Stimulated activated CD8-positive, alpha-beta memory T cell treated with anti-CD3 and anti-CD28 coated beads, Interleukin-15, amount 100 ng/mL, for 24 hours (primary cell): ENCODE measurements at regions not wholly inside any gene's neighbourhood (a gene's known extent, or its start where the extent isn't known, plus 50 kb on each side); places are given as distances from the start of the nearest gene placed in this dataset.
"Not testable (repeated sequence)": the region's sequence is repeated elsewhere in the genome, so short reads cannot be mapped to it uniquely, and the experiment has no call there.

Experiments used
- DNase-seq: peaks from one replicate; pipeline ENCODE4 v3.0.0-alpha.2; 2020; ENCODE audit warnings: low read depth

GRCh38 chr2:36163520-36164254, 191.9 kb upstream of the CRIM1 start:
- no peak for DNase-seq

- not testable (repeated sequence) for DNase-seq
Measured at GRCh38 chr2:36157093-36157492, 198.5 kb upstream of the CRIM1 start.

DNA sequence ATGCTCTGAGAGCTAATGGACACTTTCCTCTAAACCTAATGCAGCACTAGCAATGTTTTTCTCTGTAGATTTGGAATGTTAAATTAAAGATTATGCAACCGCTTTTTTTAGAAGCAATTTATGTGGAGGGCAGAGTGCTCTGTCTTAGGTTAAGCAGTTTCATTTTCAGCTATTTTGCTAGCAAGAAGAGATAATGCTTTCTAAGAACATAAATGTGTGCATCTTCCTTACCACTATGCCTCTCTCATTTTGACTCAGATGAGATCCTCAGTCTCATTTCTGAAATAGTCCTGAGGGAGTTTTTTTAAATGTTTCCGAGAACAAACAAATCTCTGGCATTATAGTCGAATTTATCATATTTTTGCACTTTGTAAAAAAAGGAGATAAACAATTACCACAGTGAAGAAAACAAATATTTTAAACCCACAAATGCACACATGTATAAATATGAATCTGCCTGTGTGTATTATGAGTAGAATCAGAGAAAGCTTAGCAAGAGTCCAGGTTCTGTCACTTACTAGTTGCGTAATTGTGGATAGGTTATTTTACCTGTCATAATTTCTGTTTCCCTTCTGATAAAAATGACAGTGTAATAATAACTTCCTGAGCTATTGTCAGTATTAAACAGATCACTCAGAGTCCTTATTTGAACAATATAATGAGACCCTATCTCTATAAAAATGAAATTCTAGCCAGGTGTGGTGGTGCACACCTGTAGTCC, 207.7 kb upstream of the CRIM1 start:
- DNase-seq: no peak

- DNase-seq: no peak
Measured at GRCh38 chr2:36146765-36147164, 208.8 kb upstream of the CRIM1 start.

DNA sequence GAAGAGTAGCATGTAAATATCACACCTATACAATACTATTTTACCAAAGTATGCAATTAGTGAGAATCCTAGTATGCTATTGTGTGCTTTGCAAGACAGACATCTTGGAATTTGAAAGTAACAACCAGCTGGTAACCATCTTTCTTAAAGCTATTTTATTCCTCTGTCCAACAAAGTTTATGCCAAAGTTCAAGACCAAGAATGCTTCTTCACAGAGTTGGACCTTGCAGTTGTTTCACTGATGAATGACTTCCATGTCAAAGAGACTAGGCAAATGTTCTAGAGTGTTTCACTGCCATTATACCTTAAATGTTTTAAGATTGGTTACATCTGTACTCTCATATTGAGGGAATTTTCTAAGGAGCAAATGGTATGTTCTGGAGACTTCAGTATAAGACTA, 215.2 kb upstream of the CRIM1 start:
- DNase-seq: no peak

DNA sequence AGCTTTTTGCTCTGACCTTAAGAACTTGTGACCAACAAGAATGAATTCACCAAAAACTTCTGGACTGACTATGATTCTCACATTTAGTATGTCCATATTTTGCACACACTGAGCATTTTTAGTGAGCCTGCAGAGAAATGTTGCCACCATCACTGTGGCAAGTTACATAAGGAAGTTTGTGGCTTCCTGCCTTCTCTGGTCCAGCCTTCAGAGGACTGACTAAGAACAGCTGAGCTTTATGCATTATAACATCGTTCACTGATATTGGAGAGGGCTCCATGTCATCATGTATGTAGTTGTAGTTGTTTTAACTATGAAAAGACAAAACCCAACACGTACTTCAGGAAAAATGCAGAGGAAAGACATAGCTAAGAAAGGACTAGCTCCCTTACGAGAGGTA, 218.0 kb upstream of the CRIM1 start:
- no peak for DNase-seq

DNA sequence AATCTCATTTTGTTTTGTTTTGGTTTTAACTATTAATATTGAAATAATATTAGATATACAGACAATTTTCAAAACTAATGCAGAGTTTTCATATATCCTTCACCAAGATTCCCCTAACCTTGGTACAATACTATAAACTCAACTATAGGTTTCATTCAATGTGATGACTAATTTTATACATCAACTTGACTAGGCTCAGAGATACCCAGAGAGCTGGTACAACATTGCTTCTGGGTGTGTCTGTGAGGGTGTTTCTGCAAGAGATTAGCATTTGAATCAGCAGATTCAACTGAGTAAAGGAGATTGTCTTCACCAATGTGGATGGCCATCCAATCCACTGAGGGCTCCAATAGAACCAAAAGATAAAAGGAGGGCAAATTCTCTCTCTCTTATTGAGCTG, 221.3 kb upstream of the CRIM1 start:
- no peak for DNase-seq

- no peak for DNase-seq
Measured at GRCh38 chr2:36128359-36128758, 227.2 kb upstream of the CRIM1 start.

- no peak for DNase-seq
Measured at GRCh38 chr2:36125702-36126101, 229.9 kb upstream of the CRIM1 start.

GRCh38 chr2:36123995-36124394, 231.6 kb upstream of the CRIM1 start:
- DNase-seq: no peak

GRCh38 chr2:36097022-36097421, 258.6 kb upstream of the CRIM1 start:
- no peak for DNase-seq

DNA sequence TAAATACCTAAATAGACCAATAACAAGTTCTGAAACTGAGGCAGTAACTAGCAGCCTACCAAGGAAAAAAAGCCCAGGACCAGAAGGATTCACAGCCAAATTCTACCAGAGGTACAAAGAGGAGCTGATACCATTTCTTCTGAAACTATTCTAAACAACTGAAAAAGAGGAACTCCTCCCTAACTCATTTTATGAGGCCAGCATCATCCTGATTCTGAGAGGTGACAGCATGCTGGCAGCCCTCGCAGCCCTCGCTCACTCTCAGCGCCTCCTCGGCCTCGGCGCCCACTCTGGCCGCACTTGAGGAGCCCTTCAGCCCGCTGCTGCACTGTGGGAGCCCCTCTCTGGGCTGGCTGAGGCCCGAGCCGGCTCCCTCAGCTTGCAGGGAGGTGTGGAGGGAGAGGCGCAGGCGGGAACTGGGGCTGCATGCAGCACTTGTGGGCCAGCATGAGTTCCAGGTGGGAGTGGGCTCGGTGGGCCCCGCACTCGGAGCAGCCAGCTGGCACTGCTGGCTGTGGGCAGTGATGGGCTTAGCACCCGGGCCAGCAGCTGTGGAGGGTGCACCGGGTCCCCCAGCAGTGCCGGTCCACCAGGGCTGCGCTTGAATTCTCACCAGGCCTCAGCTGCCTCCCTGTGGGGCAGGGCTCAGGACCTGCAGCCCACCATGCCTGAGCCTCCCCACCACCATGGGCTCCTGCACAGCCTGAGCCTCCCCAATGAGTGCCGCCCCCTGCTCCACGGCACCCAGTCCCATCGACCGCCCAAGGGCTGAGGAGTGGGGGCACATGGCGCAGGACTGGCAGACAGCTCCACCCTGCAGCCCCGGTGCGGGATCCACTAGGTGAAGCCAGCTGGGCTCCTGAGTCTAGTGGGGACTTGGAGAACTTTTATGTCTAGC, 263.5 kb upstream of the CRIM1 start:
- not testable (repeated sequence) for DNase-seq

GRCh38 chr2:36088716-36089328, 266.8 kb upstream of the CRIM1 start:
- DNase-seq: no peak

- DNase-seq: no peak
Measured at GRCh38 chr2:36087344-36087743, 268.2 kb upstream of the CRIM1 start.

GRCh38 chr2:36079793-36080192, 275.8 kb upstream of the CRIM1 start:
- DNase-seq: no peak

DNA sequence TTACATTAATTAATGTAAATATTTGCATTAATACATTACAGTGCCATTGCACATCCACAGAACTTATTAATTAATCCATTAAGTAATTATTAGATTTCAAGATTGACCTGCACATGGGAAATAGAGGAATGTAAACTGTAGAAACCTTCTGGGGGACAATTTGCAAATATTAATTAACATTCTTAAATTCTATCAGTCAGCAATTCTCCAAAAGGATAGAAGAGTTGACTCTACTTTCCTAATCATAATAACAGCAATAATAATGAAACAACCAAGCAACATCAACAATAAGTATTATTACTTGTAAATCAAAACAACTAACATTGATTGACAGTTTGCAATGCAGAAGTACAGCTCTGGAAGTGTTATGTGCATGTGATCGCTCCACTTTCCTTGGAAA, 281.6 kb upstream of the CRIM1 start:
- DNase-seq: no peak

GRCh38 chr2:36071698-36072097, 283.9 kb upstream of the CRIM1 start:
- no peak for DNase-seq

GRCh38 chr2:36069074-36069473, 286.5 kb upstream of the CRIM1 start:
- DNase-seq: no peak

- DNase-seq: no peak
Measured at GRCh38 chr2:36068086-36068485, 287.5 kb upstream of the CRIM1 start.

GRCh38 chr2:36060133-36060532, 295.4 kb upstream of the CRIM1 start:
- DNase-seq: no peak

DNA sequence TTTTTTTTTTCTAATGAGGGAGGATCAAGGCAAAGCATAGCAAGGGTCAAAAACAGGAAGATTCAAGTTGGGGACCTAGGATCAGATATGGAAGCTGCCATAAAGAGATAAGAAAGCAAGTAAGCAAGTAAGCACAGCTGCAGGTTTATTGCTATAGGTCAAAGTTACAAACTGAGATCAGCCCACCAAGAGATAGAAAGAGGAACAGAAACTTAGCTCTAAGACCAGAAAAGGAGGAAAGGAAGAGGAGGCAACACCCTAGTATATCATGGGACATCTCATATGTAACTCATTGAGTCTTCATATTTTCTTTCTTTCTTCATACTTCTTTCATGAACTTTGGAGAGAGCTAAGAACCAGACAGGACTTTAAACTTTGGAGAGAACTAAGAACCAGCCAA, 295.9 kb upstream of the CRIM1 start:
- DNase-seq: no peak

DNA sequence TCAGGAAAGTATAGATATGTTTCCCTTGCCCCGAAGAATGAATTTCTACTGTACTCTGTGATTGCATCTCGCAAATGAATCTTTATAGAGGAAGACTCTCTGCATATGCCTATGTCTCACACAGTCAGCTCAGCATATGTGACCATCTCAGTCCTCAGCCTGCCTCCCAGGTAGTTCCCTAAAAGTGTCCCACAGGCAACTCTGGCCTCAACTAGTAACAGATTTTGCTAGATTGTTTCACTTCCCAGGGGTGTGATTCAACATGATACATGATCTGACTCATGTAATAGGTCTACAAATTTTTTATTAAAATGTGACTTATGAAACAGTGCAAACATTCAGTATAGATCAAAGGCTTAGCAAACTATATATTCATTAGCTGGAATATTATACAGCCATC, 296.6 kb upstream of the CRIM1 start:
- DNase-seq: no peak
